ENCODE measurements at regions not wholly inside any gene's neighbourhood (a gene's known extent, or its start where the extent isn't known, plus 50 kb on each side); places are given as distances from the start of the nearest gene placed in this dataset.

DNA sequence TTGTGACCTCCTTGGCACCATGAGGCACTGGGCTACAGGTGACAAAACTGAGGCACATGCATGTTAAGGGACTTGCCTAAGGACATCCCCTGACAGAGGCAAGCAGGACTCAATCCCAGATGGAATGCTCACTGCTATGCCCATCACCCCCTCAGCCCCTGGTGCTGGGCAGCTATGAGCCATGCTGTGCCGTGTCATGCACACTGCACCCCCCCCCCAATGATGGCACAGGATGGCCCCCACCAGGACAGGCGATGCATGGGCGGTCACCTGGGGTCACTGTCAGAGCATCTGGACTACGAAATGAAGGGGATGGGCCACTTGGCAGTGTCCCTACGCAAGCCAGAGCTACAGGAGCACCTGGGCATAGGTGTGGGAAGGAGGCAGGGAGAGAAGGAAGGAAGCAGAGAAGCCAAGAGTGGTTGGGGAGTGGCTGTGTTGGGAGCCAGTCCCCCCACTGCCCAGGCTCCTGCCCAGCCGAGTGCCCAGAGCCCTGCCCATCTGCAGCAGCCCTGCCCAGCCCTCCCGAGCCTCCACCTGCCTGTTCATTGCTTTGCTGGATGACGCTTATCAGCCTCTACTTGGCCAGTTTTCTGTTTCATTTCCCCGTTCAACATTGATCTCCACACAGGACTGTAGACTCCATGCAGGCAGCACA, 84.9 kb upstream of the DIO3 start (continued):
- TF ChIP-seq, protein P1, sequence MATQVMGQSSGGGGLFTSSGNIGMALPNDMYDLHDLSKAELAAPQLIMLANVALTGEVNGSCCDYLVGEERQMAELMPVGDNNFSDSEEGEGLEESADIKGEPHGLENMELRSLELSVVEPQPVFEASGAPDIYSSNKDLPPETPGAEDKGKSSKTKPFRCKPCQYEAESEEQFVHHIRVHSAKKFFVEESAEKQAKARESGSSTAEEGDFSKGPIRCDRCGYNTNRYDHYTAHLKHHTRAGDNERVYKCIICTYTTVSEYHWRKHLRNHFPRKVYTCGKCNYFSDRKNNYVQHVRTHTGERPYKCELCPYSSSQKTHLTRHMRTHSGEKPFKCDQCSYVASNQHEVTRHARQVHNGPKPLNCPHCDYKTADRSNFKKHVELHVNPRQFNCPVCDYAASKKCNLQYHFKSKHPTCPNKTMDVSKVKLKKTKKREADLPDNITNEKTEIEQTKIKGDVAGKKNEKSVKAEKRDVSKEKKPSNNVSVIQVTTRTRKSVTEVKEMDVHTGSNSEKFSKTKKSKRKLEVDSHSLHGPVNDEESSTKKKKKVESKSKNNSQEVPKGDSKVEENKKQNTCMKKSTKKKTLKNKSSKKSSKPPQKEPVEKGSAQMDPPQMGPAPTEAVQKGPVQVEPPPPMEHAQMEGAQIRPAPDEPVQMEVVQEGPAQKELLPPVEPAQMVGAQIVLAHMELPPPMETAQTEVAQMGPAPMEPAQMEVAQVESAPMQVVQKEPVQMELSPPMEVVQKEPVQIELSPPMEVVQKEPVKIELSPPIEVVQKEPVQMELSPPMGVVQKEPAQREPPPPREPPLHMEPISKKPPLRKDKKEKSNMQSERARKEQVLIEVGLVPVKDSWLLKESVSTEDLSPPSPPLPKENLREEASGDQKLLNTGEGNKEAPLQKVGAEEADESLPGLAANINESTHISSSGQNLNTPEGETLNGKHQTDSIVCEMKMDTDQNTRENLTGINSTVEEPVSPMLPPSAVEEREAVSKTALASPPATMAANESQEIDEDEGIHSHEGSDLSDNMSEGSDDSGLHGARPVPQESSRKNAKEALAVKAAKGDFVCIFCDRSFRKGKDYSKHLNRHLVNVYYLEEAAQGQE (IDR thresholded peaks at IDR 0.05; ENCODE audit: unreplicated experiment), result no peak
- TF ChIP-seq ZNF114 (CRISPR knock-in tag; IDR thresholded peaks at IDR 0.05) (no peak), NANOG (IDR thresholded peaks at IDR 0.05; ENCODE audit: borderline replicate concordance) (no peak), POLR2AphosphoS5 (IDR thresholded peaks at IDR 0.05; ENCODE audit: low read depth) (no peak), EZH2phosphoT487 (IDR thresholded peaks at IDR 0.05; ENCODE audit: unreplicated experiment) (no peak)

- H3K4me3 ChIP-seq, result no peak overlapping the region
- DNase-seq (ENCODE audit: low spot score), result peak; percentile 80
- 0 out of 2 replicates have a peak, but pooled peaks cover 6% of the 10 kb centered on the region for H3K4me1 ChIP-seq (ENCODE audit: insufficient read depth)
- no peaks in the 10 kb centered on the region for H3K27me3 ChIP-seq (ENCODE audit: insufficient read depth)
- Mint-ChIP-seq H3K27me3 (ENCODE audit: insufficient read depth, low read depth, poor library complexity) (peaks cover 12% of the 10 kb centered on the region), H3K4me1 (peaks cover 18% of the 10 kb centered on the region), H3K27ac (peak overlapping the region; percentile 72), H3K36me3 (ENCODE audit: low read depth) (no peaks in the 10 kb centered on the region), H3K4me3 (peak overlapping the region; percentile 5; the same call in 1 of the 3 replicates), H3K9me3 (0 out of 3 replicates have a peak, but pooled peaks cover under 1% of the 10 kb centered on the region)
- H3K36me3 ChIP-seq (ENCODE audit: insufficient read depth), result no peaks in the 10 kb centered on the region
- peak overlapping the region; percentile 93 for H2AFZ ChIP-seq
- H3K27ac ChIP-seq (ENCODE audit: low read depth), result no peak overlapping the region
- H3K4me2 ChIP-seq, result peak overlapping the region; percentile 37; the same call in 1 of the 2 replicates
- no peaks in the 10 kb centered on the region for H4K20me1 ChIP-seq (replicated peaks; ENCODE audit: insufficient read depth)
- H3K9me2 ChIP-seq (ENCODE audit: insufficient read depth), result no peaks in the 10 kb centered on the region
- H3F3A ChIP-seq (replicated peaks; ENCODE audit: low read depth), result no peaks in the 10 kb centered on the region
- ATAC-seq, result peak; percentile 90
- H3K79me2 ChIP-seq (replicated peaks; ENCODE audit: insufficient read depth), result no peaks in the 10 kb centered on the region
- no peak for TF ChIP-seq NANOG (IDR thresholded peaks at IDR 0.05; ENCODE audit: borderline replicate concordance)
- TF ChIP-seq STAT1 (IDR thresholded peaks at IDR 0.05; ENCODE audit: unreplicated experiment), result no peak
- TF ChIP-seq, protein P2, sequence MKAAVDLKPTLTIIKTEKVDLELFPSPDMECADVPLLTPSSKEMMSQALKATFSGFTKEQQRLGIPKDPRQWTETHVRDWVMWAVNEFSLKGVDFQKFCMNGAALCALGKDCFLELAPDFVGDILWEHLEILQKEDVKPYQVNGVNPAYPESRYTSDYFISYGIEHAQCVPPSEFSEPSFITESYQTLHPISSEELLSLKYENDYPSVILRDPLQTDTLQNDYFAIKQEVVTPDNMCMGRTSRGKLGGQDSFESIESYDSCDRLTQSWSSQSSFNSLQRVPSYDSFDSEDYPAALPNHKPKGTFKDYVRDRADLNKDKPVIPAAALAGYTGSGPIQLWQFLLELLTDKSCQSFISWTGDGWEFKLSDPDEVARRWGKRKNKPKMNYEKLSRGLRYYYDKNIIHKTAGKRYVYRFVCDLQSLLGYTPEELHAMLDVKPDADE (IDR thresholded peaks at IDR 0.05), result no peak
- TF ChIP-seq, protein P3, sequence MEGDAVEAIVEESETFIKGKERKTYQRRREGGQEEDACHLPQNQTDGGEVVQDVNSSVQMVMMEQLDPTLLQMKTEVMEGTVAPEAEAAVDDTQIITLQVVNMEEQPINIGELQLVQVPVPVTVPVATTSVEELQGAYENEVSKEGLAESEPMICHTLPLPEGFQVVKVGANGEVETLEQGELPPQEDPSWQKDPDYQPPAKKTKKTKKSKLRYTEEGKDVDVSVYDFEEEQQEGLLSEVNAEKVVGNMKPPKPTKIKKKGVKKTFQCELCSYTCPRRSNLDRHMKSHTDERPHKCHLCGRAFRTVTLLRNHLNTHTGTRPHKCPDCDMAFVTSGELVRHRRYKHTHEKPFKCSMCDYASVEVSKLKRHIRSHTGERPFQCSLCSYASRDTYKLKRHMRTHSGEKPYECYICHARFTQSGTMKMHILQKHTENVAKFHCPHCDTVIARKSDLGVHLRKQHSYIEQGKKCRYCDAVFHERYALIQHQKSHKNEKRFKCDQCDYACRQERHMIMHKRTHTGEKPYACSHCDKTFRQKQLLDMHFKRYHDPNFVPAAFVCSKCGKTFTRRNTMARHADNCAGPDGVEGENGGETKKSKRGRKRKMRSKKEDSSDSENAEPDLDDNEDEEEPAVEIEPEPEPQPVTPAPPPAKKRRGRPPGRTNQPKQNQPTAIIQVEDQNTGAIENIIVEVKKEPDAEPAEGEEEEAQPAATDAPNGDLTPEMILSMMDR (conservative IDR thresholded peaks at IDR 0.05; ENCODE audit: low read depth in 2 of 2), result no peak
- no peak for TF ChIP-seq ZNF462 (CRISPR knock-in tag; IDR thresholded peaks at IDR 0.05)
- no peak for TF ChIP-seq CREB1 (CRISPR knock-in tag; IDR thresholded peaks at IDR 0.05; ENCODE audit: low read depth)
Measured at GRCh38 chr14:101476916-101477553, 84.3 kb upstream of the DIO3 start.
